GM12801 (cell line): ENCODE measurements at regions not wholly inside any gene's neighbourhood (a gene's known extent, or its start where the extent isn't known, plus 50 kb on each side); places are given as distances from the start of the nearest gene placed in this dataset.

ENCODE experiments used
- CTCF ChIP-seq: IDR thresholded peaks from one replicate; pipeline ENCODE4 v1.5.1; 2011; ENCODE audit warnings: control low read depth; ENCODE audit not compliant: insufficient read length; ENCODE audit errors: extremely low read depth

GRCh38 chr17:77286391-77286640 lies 145.5 kb downstream of the SEC14L1 start:
- TF ChIP-seq CTCF = no peak

- no peak for TF ChIP-seq CTCF
Measured at GRCh38 chr17:77286641-77287431, 146.1 kb downstream of the SEC14L1 start.

GRCh38 chr17:77287432-77288068 lies 146.8 kb downstream of the SEC14L1 start:
- TF ChIP-seq CTCF = no peak

- TF ChIP-seq CTCF = no peak
Measured at GRCh38 chr17:77288115-77288619, 147.4 kb downstream of the SEC14L1 start.

- TF ChIP-seq CTCF = no peak
Measured at GRCh38 chr17:77291591-77292386, 151.0 kb downstream of the SEC14L1 start.

- no peak for TF ChIP-seq CTCF
Measured at GRCh38 chr17:77294761-77295160, 154.0 kb downstream of the SEC14L1 start.

- TF ChIP-seq CTCF = no peak
Measured at GRCh38 chr17:77295241-77295853, 154.6 kb downstream of the SEC14L1 start.
